Astrocyte of the cerebellum (primary cell): ENCODE measurements at regions not wholly inside any gene's neighbourhood (a gene's known extent, or its start where the extent isn't known, plus 50 kb on each side); places are given as distances from the start of the nearest gene placed in this dataset.

Experiments
- DNase-seq: peaks from one replicate; pipeline ENCODE4 v3.0.0-alpha.2; 2011; ENCODE audit warnings: low read depth
- H3K4me3 ChIP-seq: 2 replicates; pipeline ENCODE4 v1.5.1; 2011; ENCODE audit warnings: mild to moderate bottlenecking, low read depth, low read length, moderate library complexity
- CTCF ChIP-seq: IDR thresholded peaks from 2 replicates; pipeline ENCODE4 v1.5.1; 2012; ENCODE audit warnings: low read length, low read depth, moderate library complexity, mild to moderate bottlenecking; ENCODE audit errors: missing control alignments
- in situ Hi-C: cut with HindIII; loops from 2 replicates; pipeline ENCODE4 v1.10.0; 2017; ENCODE audit warnings: low sequenced_read_pairs

- DNase-seq: no peak
- in situ Hi-C loops: no loop called here
- H3K4me3 ChIP-seq: no peak overlapping the region
- no peak for TF ChIP-seq CTCF
These were observed 453.2 kb downstream of the TNS3 start for GRCh38 chr7:47128700-47129099.

GRCh38 chr7:47125529-47125928, 456.4 kb downstream of the TNS3 start:
- no peak for DNase-seq
- no peak overlapping the region for H3K4me3 ChIP-seq
- in situ Hi-C loops: no loop called here
- no peak for TF ChIP-seq CTCF

GRCh38 chr7:47119261-47119865, 462.5 kb downstream of the TNS3 start:
- in situ Hi-C loops: no loop called here
- no peak for DNase-seq
- no peak overlapping the region for H3K4me3 ChIP-seq
- TF ChIP-seq CTCF: no peak

DNA sequence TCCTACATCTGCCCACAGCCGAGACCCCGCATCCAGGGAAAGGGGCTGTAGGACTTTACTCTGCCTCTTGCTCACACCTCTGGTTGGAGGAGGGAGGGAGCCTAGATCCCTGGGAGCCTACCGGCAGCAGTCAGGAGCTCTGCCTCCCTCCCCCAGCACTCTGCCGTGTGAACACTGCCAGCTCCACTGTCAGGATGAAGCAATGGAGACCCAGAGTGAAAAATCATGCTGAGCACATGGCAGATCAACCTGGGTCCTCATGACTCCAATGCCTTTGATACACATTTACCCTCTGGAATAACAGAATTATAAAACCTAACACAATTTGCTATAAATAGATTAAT, 477.7 kb downstream of the TNS3 start:
- TF ChIP-seq CTCF: no peak
- no peak overlapping the region for H3K4me3 ChIP-seq
- in situ Hi-C loops: no loop called here
- DNase-seq: no peak

DNA sequence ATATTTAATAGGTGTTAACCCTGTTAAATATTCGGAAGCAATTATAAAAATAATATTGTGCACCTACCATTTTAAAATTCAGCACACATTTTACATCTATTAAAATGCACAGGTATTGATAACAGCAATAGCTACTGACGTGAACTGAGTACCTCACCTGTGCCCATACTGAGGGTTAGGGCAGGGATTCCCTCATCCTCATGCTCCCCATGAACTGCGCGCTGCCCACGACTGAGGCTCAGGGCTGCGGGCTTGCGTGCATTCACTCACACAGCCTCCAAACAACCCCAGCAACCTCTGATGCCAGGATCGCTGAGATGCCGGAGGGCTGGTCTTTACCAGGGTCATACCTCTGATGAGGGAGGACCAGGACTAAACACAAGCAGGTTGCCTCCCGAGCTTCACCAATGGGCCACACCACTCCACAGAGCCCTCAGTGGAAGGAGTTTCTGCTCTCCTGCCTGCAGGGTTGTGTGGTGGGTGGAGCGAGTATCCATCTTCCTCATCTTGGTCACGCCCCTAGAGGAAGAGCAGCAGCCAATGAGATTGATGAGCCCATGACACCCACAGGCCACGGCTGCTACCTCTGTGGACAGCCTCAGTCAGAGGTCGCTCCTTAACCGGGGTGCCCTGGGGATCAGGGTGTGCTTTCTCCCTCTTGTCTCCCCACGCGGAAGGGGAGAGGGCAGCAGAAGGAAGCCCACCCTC, 478.3 kb downstream of the TNS3 start:
- no peak overlapping the region for H3K4me3 ChIP-seq
- TF ChIP-seq CTCF: no peak
- no peak for DNase-seq
- in situ Hi-C loops: no loop called here

- TF ChIP-seq CTCF: no peak
- no peak overlapping the region for H3K4me3 ChIP-seq
- DNase-seq: no peak
- in situ Hi-C loops: no loop called here
These were observed 479.5 kb downstream of the TNS3 start for GRCh38 chr7:47102331-47102841.
